Mononuclear cell (primary cell): ENCODE measurements at regions not wholly inside any gene's neighbourhood (a gene's known extent, or its start where the extent isn't known, plus 50 kb on each side); places are given as distances from the start of the nearest gene placed in this dataset.
"Not testable (repeated sequence)": the region's sequence is repeated elsewhere in the genome, so short reads cannot be mapped to it uniquely, and the experiment has no call there.

Experiments used
- H3K27me3 ChIP-seq: 2 replicates; pipeline ENCODE4 v1.6.0; 2011; ENCODE audit warnings: low read length, control low read depth; ENCODE audit not compliant: insufficient read depth
- H3K4me1 ChIP-seq: 2 replicates; pipeline ENCODE4 v1.5.1; 2011; ENCODE audit warnings: mild to moderate bottlenecking, low read length, control low read depth; ENCODE audit not compliant: insufficient read depth
- H3K4me3 ChIP-seq: 2 replicates; pipeline ENCODE4 v1.5.1; 2011; ENCODE audit warnings: mild to moderate bottlenecking, low read length, moderate library complexity
- H3K9me3 ChIP-seq: 2 replicates; pipeline ENCODE4 v1.5.1; 2011; ENCODE audit warnings: low read depth, mild to moderate bottlenecking, control low read depth, low read length

GRCh38 chr10:128572696-128573095, 446.5 kb upstream of the MKI67 start:
- Histone ChIP-seq H3K9me3 (no peaks in the 10 kb centered on the region), H3K4me3 (no peak overlapping the region), H3K4me1 (no peaks in the 10 kb centered on the region), H3K27me3 (no peaks in the 10 kb centered on the region)

GRCh38 chr10:128573281-128573845, 447.1 kb upstream of the MKI67 start:
- Histone ChIP-seq H3K27me3 (no peaks in the 10 kb centered on the region), H3K9me3 (no peaks in the 10 kb centered on the region), H3K4me3 (no peak overlapping the region), H3K4me1 (no peaks in the 10 kb centered on the region)

DNA sequence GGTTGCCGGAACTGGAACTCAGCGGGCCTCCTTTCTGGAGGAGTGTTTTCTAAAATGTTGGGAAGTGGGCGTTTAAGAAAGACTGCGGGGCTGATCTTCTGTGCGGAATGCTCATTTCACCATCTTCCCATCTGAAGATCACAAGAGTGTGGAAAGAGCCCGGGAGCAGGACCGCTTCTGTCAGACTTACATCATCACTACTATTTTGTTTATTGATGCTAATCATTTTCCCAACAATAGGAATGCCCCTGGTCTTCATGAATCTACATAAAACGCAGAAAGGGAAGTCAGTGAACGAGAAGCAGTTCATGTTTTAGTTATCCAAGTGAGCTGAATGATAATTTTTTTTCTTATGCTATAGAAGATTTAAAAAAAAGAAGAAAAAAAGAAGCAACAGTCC, 447.8 kb upstream of the MKI67 start:
- Histone ChIP-seq H3K4me1 (no peaks in the 10 kb centered on the region), H3K9me3 (no peaks in the 10 kb centered on the region), H3K27me3 (no peaks in the 10 kb centered on the region), H3K4me3 (no peak overlapping the region)

DNA sequence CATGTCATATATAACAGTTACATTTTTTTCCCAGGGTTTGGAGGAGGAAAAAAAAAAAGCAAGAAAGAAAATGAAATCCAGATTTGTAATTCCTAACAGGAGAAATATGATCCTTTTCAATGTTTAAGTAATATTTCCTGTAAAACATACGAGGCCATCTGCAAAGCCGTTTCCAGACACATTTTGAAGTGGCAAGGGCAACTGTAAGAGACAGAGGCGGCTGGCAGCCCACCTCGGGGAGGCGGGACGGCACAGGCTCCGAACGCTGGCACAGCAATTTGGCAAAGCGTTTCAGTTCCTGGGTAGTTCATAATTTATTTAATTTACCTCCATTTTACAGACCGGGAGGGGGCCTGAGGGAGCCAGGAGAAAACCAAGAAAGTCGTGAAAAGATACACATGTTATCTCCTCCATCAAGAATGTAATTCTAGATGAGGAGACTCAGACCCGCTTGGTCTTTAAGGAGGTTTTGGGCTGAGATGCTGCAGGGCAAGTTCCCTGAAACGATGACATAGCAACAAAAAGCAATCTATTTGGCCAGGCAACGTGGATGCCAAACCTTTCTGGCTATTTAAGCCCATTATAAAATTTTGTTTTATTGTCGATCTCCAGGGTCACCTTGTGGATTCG, 448.5 kb upstream of the MKI67 start:
- Histone ChIP-seq H3K9me3 (no peaks in the 10 kb centered on the region), H3K27me3 (no peaks in the 10 kb centered on the region), H3K4me1 (no peaks in the 10 kb centered on the region), H3K4me3 (no peak overlapping the region)

DNA sequence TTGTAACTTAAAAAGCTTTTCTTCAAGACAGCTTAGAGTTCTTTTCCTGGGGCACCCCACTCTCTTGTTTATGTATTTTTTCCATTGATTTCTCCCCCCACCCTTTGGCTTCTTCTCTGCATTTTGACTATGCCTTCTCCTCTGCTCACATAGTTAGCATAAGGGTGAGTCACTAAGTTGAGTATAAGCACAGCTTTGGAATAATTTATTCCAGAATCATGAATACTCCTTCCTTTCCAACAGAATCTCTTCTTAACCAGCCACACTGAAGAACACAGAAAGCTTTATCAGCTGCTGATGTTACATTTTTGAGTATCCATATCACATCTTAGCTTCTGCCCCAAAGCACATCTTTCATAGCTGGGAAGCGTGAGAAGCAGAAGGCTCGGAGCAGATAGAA, 449.5 kb upstream of the MKI67 start:
- H3K4me3 ChIP-seq: no peak overlapping the region
- no peaks in the 10 kb centered on the region for H3K9me3 ChIP-seq
- no peaks in the 10 kb centered on the region for H3K27me3 ChIP-seq
- H3K4me1 ChIP-seq: no peaks in the 10 kb centered on the region

- H3K4me3 ChIP-seq: no peak overlapping the region
- no peaks in the 10 kb centered on the region for H3K4me1 ChIP-seq
- no peaks in the 10 kb centered on the region for H3K27me3 ChIP-seq
- H3K9me3 ChIP-seq: no peaks in the 10 kb centered on the region
Measured at GRCh38 chr10:128576336-128576735, 450.1 kb upstream of the MKI67 start.

DNA sequence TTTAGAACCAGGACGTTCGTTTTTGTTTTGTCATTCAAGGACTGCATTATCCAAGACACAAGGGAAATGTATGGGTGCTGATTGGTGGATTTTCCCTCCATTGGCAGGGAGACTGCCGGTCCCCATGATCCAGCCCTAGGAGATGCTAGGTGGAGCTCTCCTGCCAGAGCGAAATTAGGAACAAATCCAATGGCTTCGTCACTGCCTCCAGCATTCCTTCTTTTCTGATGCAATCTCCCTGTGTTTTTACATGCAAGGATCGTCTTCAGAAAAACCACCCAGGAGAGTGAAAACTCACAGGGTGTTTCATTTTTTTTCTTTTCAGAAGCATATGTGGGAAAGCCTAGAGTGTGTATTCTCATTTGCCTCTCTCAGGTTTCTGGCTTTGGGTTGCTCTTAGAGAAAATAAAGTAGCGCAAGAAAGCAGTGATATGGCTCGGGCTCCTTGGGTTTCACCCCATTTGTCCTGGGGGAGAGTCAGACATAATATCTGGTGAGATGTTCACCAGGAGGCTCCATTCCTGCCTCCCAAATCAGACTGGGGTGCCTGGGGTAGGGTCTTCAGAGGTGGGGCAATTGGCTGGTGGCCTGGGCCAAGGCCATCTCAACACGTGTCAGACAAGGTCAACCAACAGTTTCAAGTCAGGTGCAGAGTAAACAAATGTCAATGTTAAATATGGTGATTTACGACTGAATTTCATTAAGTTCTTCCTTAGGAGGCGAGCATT, 450.9 kb upstream of the MKI67 start:
- Histone ChIP-seq H3K9me3 (no peaks in the 10 kb centered on the region), H3K4me1 (no peaks in the 10 kb centered on the region), H3K27me3 (no peaks in the 10 kb centered on the region), H3K4me3 (no peak overlapping the region)

- Histone ChIP-seq H3K4me3 (no peak overlapping the region), H3K9me3 (no peaks in the 10 kb centered on the region), H3K27me3 (no peaks in the 10 kb centered on the region), H3K4me1 (no peaks in the 10 kb centered on the region)
Measured at GRCh38 chr10:128577958-128578750, 451.9 kb upstream of the MKI67 start.

DNA sequence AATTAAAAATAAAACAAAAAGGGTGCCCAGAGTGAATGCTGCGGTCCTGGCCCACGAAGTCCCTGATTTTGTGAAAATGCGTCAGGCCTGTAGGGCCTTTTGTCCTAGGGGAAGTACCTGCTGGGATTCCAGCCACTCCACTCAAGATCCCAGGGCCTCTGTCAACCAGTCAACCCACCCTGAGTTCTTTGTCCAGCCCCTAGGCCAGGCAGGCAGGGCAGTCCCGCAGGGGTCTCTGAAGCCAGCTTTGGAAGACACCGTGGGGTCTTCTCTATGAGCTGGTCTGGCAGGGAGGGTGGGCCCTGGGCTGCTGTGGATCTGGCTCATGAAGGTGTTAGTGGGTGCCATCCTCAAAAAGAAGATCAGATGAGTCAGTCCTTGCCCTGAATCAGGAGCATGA, 452.5 kb upstream of the MKI67 start:
- H3K27me3 ChIP-seq: no peaks in the 10 kb centered on the region
- no peaks in the 10 kb centered on the region for H3K4me1 ChIP-seq
- no peaks in the 10 kb centered on the region for H3K9me3 ChIP-seq
- H3K4me3 ChIP-seq: no peak overlapping the region

DNA sequence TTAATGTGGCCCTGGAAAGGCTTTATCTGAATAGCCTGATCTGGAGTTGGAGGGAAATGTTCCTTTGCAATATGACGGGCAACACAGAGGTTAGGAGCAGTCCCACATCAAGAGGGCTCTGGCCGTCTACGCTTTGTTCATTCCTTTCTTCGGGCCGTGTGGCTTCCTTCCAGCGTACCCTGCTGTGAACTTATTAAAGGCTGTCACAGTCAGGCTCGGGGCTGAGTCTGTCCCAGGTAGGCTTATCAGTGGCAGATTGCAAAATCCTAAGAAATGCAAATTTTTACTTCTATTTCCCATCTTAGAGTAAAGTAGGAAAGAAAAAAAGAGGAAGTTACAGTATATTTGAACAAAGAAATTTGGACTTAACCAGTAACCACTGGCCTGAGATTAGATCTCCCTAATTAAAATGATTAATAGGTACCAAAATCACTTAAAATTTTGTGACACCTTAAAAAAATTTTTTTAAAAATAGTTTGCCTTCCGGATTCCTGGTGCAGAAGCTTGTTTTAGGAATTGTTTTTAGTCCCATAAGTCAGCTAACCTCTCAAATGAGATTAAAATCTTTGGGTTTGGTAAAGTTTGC, 453.1 kb upstream of the MKI67 start:
- Histone ChIP-seq H3K4me3 (no peak overlapping the region), H3K4me1 (no peaks in the 10 kb centered on the region), H3K9me3 (no peaks in the 10 kb centered on the region), H3K27me3 (no peaks in the 10 kb centered on the region)

DNA sequence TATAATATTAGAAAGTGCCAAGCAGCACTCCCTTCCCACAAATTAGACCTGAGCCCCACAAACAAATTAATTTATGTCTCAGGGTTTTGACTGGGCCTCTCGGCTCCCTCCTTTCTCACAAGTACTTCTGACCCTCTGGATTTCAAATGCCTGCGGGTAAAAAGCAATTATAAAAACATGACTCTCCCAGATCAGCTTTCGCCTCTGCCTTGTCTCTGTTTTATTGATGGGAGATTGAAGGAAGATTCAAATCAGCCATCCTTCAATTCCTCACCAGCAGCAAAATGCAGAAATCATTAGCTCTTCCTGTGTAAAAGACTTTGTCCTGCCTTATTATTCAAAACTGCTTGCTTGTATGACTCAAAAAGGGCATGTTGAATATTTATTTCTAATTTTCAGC, 453.7 kb upstream of the MKI67 start:
- Histone ChIP-seq H3K9me3 (no peaks in the 10 kb centered on the region), H3K4me3 (no peak overlapping the region), H3K27me3 (no peaks in the 10 kb centered on the region), H3K4me1 (no peaks in the 10 kb centered on the region)

- H3K27me3 ChIP-seq, H3K9me3 ChIP-seq, H3K4me1 ChIP-seq, H3K4me3 ChIP-seq: not testable (repeated sequence)
Measured at GRCh38 chr10:128583125-128583524, 456.9 kb upstream of the MKI67 start.

DNA sequence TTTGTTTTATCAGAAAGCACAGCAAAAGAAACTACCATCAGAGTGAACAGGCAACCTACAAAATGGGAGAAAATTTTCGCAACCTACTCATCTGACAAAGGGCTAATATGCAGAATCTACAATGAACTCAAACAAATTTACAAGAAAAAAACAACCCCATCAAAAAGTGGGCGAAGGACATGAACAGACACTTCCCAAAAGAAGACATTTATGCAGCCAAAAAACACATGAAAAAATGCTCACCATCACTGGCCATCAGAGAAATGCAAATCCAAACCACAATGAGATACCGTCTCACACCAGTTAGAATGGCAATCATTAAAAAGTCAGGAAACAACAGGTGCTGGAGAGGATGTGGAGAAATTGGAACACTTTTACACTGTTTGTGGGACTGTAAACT, 460.4 kb upstream of the MKI67 start:
- H3K27me3 ChIP-seq, H3K4me3 ChIP-seq, H3K9me3 ChIP-seq, H3K4me1 ChIP-seq: not testable (repeated sequence)

- no peak overlapping the region for H3K4me3 ChIP-seq
- H3K27me3 ChIP-seq: no peaks in the 10 kb centered on the region
- no peaks in the 10 kb centered on the region for H3K4me1 ChIP-seq
- no peaks in the 10 kb centered on the region for H3K9me3 ChIP-seq
Measured at GRCh38 chr10:128587689-128588088, 461.5 kb upstream of the MKI67 start.

DNA sequence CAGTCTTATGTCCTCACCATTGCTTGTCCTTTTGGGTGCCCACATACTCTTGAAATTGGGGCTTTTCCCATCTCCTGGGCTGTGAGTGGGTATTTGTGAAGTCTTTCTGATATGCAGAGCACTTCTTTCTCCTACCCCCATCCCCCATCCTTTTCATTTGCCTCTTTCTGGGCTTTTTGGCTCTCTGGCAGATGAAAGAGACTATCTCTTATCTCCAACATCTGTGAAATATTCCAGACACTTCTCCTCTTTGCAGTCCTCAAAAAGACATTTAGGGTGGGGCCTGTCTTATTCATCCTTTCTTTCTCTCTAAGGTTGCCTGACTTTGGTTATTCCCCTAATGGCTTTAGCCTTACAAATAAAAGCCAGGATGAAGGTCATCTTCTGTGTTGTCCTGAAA, 462.2 kb upstream of the MKI67 start:
- Histone ChIP-seq H3K4me3 (no peak overlapping the region), H3K4me1 (no peaks in the 10 kb centered on the region), H3K27me3 (no peaks in the 10 kb centered on the region), H3K9me3 (no peaks in the 10 kb centered on the region)
